Uterus (tissue), 3 donors: ENCODE measurements at regions not wholly inside any gene's neighbourhood (a gene's known extent, or its start where the extent isn't known, plus 50 kb on each side); places are given as distances from the start of the nearest gene placed in this dataset.
"Not testable (repeated sequence)": the region's sequence is repeated elsewhere in the genome, so short reads cannot be mapped to it uniquely, and the experiment has no call there.

Experiments used
- DNase-seq, 2 donors: peaks; one replicate each; pipeline ENCODE4 v3.0.0-alpha.2; 2019 to 2020
- H3K27ac ChIP-seq, 2 donors: fragments of 200-600 bp; sonication (generic); 1 replicate in 1 of 2; 2 replicates in 1 of 2; pipeline ENCODE4 v1.5.1; 2016 to 2018
- H3K27me3 ChIP-seq, 2 donors: fragments of 200-600 bp; sonication (generic); one replicate each; pipeline ENCODE4 v1.5.1; 2018 to 2019; ENCODE audit warnings: control low read depth in 1 of 2
- H3K36me3 ChIP-seq, 2 donors: fragments of 200-600 bp; sonication (generic); one replicate each; pipeline ENCODE4 v1.5.1; 2019; ENCODE audit warnings: control low read depth in 1 of 2
- H3K4me1 ChIP-seq, 2 donors: fragments of 200-600 bp; sonication (generic); one replicate each; pipeline ENCODE4 v1.5.1; 2018 to 2019; ENCODE audit warnings: control low read depth in 1 of 2
- H3K4me3 ChIP-seq, 2 donors: fragments of 200-600 bp; sonication (generic); 1 replicate in 1 of 2; 2 replicates in 1 of 2; pipeline ENCODE4 v1.5.1; 2018 to 2019; ENCODE audit warnings: mild to moderate bottlenecking in 1 of 2
- H3K9me3 ChIP-seq, 2 donors: fragments of 200-600 bp; sonication (generic); one replicate each; pipeline ENCODE4 v1.5.1; 2019; ENCODE audit warnings: control low read depth in 1 of 2
- CTCF ChIP-seq, 4 experiments: fragments of 200-600 bp in 2 of 4; fragments of 450-650 bp in 2 of 4; sonication (generic) in 2 of 4; IDR thresholded peaks; one replicate each; pipeline ENCODE4 v1.5.1; 2016 to 2019; ENCODE audit warnings: antibody characterized with exemption in 4 of 4, mild to moderate bottlenecking in 2 of 4, moderate library complexity in 1 of 4
- POLR2A ChIP-seq, 2 donors: fragments of 450-650 bp; IDR thresholded peaks; one replicate each; pipeline ENCODE4 v1.6.1; 2016; ENCODE audit warnings: antibody characterized with exemption in 2 of 2, mild to moderate bottlenecking in 1 of 2, moderate library complexity in 1 of 2
- intact Hi-C: fragments of 100-400 bp; cut with DNase I; formaldehyde crosslinking; loops from one replicate; pipeline ENCODE4 v1.15.1; 2023; ENCODE audit warnings: low total_unique reads
- donor health status: DM: yes; HTN: yes; CAD: no.

- Histone ChIP-seq H3K4me1 (no peaks in the 10 kb centered on the region), H3K4me3 (no peak overlapping the region), H3K36me3 (no peaks in the 10 kb centered on the region), H3K27ac (no peak overlapping the region), H3K27me3 (no peaks in the 10 kb centered on the region), H3K9me3 (no peaks in the 10 kb centered on the region)
- intact Hi-C loops = no loop called here
- DNase-seq = no peak
- TF ChIP-seq CTCF (IDR thresholded peaks at IDR 0.05) (no peak), POLR2A (IDR thresholded peaks at IDR 0.05) (no peak)
These were observed 521.4 kb upstream of the FOXG1 start for GRCh38 chr14:28245216-28245615.

GRCh38 chr14:28247491-28247890 lies 519.1 kb upstream of the FOXG1 start:
- DNase-seq = no peak
- no peak overlapping the region for H3K27ac ChIP-seq
- TF ChIP-seq CTCF (IDR thresholded peaks at IDR 0.05) (no peak), POLR2A (IDR thresholded peaks at IDR 0.05) (no peak)
- intact Hi-C loops = no loop called here
- no peaks in the 10 kb centered on the region for H3K9me3 ChIP-seq
- no peak overlapping the region for H3K4me3 ChIP-seq
- H3K4me1 ChIP-seq = no peaks in the 10 kb centered on the region
- no peaks in the 10 kb centered on the region for H3K27me3 ChIP-seq
- no peaks in the 10 kb centered on the region for H3K36me3 ChIP-seq

- H3K27ac ChIP-seq, H3K4me3 ChIP-seq, H3K27me3 ChIP-seq, DNase-seq, H3K36me3 ChIP-seq, H3K4me1 ChIP-seq, intact Hi-C loops, H3K9me3 ChIP-seq: not testable (repeated sequence)
These were observed 514.5 kb upstream of the FOXG1 start for GRCh38 chr14:28252124-28252523.

- H3K36me3 ChIP-seq = no peaks in the 10 kb centered on the region
- no peak for TF ChIP-seq CTCF (IDR thresholded peaks at IDR 0.05)
- no peak for TF ChIP-seq POLR2A (IDR thresholded peaks at IDR 0.05)
- H3K9me3 ChIP-seq = no peaks in the 10 kb centered on the region
- H3K4me3 ChIP-seq = no peak overlapping the region
- no peak for DNase-seq
- H3K27me3 ChIP-seq = no peaks in the 10 kb centered on the region
- intact Hi-C loops = no loop called here
- no peak overlapping the region for H3K27ac ChIP-seq
- no peaks in the 10 kb centered on the region for H3K4me1 ChIP-seq
These were observed 511.8 kb upstream of the FOXG1 start for GRCh38 chr14:28254768-28255167.

- Histone ChIP-seq H3K9me3 (no peaks in the 10 kb centered on the region), H3K36me3 (no peaks in the 10 kb centered on the region), H3K27ac (no peak overlapping the region), H3K4me1 (no peaks in the 10 kb centered on the region), H3K27me3 (no peaks in the 10 kb centered on the region), H3K4me3 (no peak overlapping the region)
- TF ChIP-seq POLR2A (IDR thresholded peaks at IDR 0.05) (no peak), CTCF (IDR thresholded peaks at IDR 0.05) (no peak)
- no peak for DNase-seq
- intact Hi-C loops = no loop called here
These were observed 502.3 kb upstream of the FOXG1 start for GRCh38 chr14:28264306-28264705.

- intact Hi-C loops = no loop called here
- no peaks in the 10 kb centered on the region for H3K4me1 ChIP-seq
- H3K27me3 ChIP-seq = no peaks in the 10 kb centered on the region
- H3K4me3 ChIP-seq = no peak overlapping the region
- no peaks in the 10 kb centered on the region for H3K9me3 ChIP-seq
- DNase-seq = no peak
- H3K27ac ChIP-seq = no peak overlapping the region
- no peaks in the 10 kb centered on the region for H3K36me3 ChIP-seq
- TF ChIP-seq CTCF (IDR thresholded peaks at IDR 0.05) (no peak), POLR2A (IDR thresholded peaks at IDR 0.05) (no peak)
These were observed 494.3 kb upstream of the FOXG1 start for GRCh38 chr14:28272270-28272669.
